Gastrocnemius medialis (tissue), 4 donors: ENCODE measurements at regions not wholly inside any gene's neighbourhood (a gene's known extent, or its start where the extent isn't known, plus 50 kb on each side); places are given as distances from the start of the nearest gene placed in this dataset.

Experiments
- CTCF ChIP-seq, 5 experiments: fragments of 450-650 bp in 3 of 5; fragments of 200-600 bp in 2 of 5; sonication (generic) in 2 of 5; IDR thresholded peaks in 4 of 5; conservative IDR thresholded peaks in 1 of 5; 1 replicate in 4 of 5; 2 replicates in 1 of 5; pipeline ENCODE4 v1.5.1; 2016 to 2019; ENCODE audit warnings: antibody characterized with exemption in 5 of 5, mild to moderate bottlenecking in 3 of 5, moderate library complexity in 3 of 5
- POLR2A ChIP-seq, 2 donors: fragments of 450-650 bp; IDR thresholded peaks; one replicate each; pipeline ENCODE4 v1.6.1; 2017; ENCODE audit warnings: antibody characterized with exemption in 2 of 2, mild to moderate bottlenecking in 2 of 2, moderate library complexity in 2 of 2

DNA sequence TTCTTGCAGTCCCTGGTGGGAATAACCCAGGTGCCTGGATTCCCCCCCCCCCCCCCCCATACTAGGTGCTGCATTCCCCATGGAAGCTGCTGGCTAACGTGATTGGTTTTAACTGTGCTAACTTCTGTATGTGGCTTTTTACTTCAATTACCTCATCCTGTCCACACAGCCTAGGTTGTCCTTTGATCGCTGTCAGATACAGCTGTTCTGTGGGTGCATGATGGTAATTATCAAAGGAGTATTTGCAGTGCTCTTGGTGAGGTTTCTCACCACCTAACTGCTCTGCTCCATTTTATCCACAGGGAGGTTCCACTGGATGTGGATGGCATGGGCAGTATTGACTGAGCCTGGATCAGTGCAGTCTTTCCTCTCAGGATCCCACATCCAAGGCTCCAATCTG lies 93.0 kb downstream of the ZNF518B start:
- TF ChIP-seq CTCF (IDR thresholded peaks at IDR 0.05 in 4 of 5, conservative IDR thresholded peaks at IDR 0.05 in 1 of 5) (no peak), POLR2A (IDR thresholded peaks at IDR 0.05) (no peak)
